ENCODE measurements at regions not wholly inside any gene's neighbourhood (a gene's known extent, or its start where the extent isn't known, plus 50 kb on each side); places are given as distances from the start of the nearest gene placed in this dataset.

GRCh38 chr4:110751183-110751582 is 128.3 kb upstream of the PITX2 start:
- H2BK20ac ChIP-seq (ENCODE audit: low read depth, low read length): no peak overlapping the region
- no peak overlapping the region for H3K56ac ChIP-seq (ENCODE audit: extremely low read depth, insufficient read depth, low read length)
- no peak overlapping the region for H3K4me3 ChIP-seq (ENCODE audit: insufficient read depth, low read depth, low read length)
- H2AK9ac ChIP-seq (replicated peaks; ENCODE audit: low read depth, low read length, poor library complexity): no peak overlapping the region
- no CpG with 5 or more reads among the region's 3 CpGs for WGBS, 2 experiments (ENCODE audit: extremely low coverage in 2 of 2, insufficient read length in 1 of 2)
- TF ChIP-seq FOS (IDR thresholded peaks at IDR 0.05; ENCODE audit: low read depth, low read length): no peak
- no peak for TF ChIP-seq MAFK (IDR thresholded peaks at IDR 0.05; ENCODE audit: low read depth, low read length)
- TF ChIP-seq POLR2A (IDR thresholded peaks at IDR 0.05; ENCODE audit: low read depth, low read length): no peak
- no peak for TF ChIP-seq CEBPB (IDR thresholded peaks at IDR 0.05; ENCODE audit: low read depth, low read length)
- no peak for TF ChIP-seq RCOR1 (IDR thresholded peaks at IDR 0.05; ENCODE audit: insufficient replicate concordance, low read length)
- no peak for TF ChIP-seq CTCF (conservative IDR thresholded peaks at IDR 0.05; ENCODE audit: low read depth, low read length)
- no peak for TF ChIP-seq BHLHE40 (IDR thresholded peaks at IDR 0.05; ENCODE audit: low read depth, low read length)
- TF ChIP-seq CHD1 (IDR thresholded peaks at IDR 0.05; ENCODE audit: low read depth, low read length): no peak
- no peaks in the 10 kb centered on the region for H3K27me3 ChIP-seq (ENCODE audit: control insufficient read depth, insufficient read depth, low read length)
- no peak overlapping the region for H3K27ac ChIP-seq (ENCODE audit: insufficient read depth, low read length)
- H4K8ac ChIP-seq (ENCODE audit: low read depth in 2 of 2, low read length in 2 of 2): no peak overlapping the region
- no peaks in the 10 kb centered on the region for H3K4me1 ChIP-seq (ENCODE audit: control insufficient read depth, insufficient read depth, low read length)
- no peak overlapping the region for H2AK5ac ChIP-seq (ENCODE audit: low read depth, low read length)
- no peak overlapping the region for H2AFZ ChIP-seq (replicated peaks; ENCODE audit: low read length, poor library complexity)
- H2BK5ac ChIP-seq (ENCODE audit: low read depth, low read length, poor library complexity, severe bottlenecking): no peak overlapping the region
- in situ Hi-C loops (cut with MboI; ENCODE audit: low sequenced_read_pairs) (no loop called here), dilution Hi-C loops (cut with HindIII; ENCODE audit: low sequenced_read_pairs, unreplicated experiment) (no loop called here), intact Hi-C loops (cut with micrococcal nuclease) (no loop called here)
- no peak overlapping the region for H3K18ac ChIP-seq (ENCODE audit: low read depth, low read length)
- H3K14ac ChIP-seq (replicated peaks; ENCODE audit: low read depth, low read length): no peak overlapping the region
- H3K9me1 ChIP-seq (ENCODE audit: insufficient read depth, low read length): no peaks in the 10 kb centered on the region
- DNase-seq: no peak
- no peak overlapping the region for H3K4ac ChIP-seq (ENCODE audit: low read depth, low read length)
- no peaks in the 10 kb centered on the region for H4K20me1 ChIP-seq (ENCODE audit: insufficient read depth, low read length)
- no peaks in the 10 kb centered on the region for H3K9me3 ChIP-seq (ENCODE audit: control insufficient read depth, insufficient read depth, low read length)
- POLR2A ChIA-PET (ENCODE audit: unreplicated experiment): no interaction called here
- CTCF ChIA-PET: no interaction called here
- no peak overlapping the region for H3K23ac ChIP-seq (ENCODE audit: low read depth, low read length)
- no peak overlapping the region for H2BK120ac ChIP-seq (ENCODE audit: low read depth, low read length)
- no peak overlapping the region for H3K9ac ChIP-seq (ENCODE audit: low read depth, low read length)
- H3K36me3 ChIP-seq (ENCODE audit: control insufficient read depth, insufficient read depth, low read length): no peaks in the 10 kb centered on the region
- no peak overlapping the region for H4K91ac ChIP-seq (ENCODE audit: insufficient read depth, low read depth, low read length)
- no peak overlapping the region for H3K4me2 ChIP-seq (ENCODE audit: low read depth, low read length)
- no peak overlapping the region for H4K5ac ChIP-seq (ENCODE audit: low read depth, low read length)
- BruUV-seq (replicated peaks): no TSS peak
- H3K79me1 ChIP-seq (ENCODE audit: low read depth in 1 of 2, low read length in 2 of 2): no peaks in the 10 kb centered on the region
- ATAC-seq (ENCODE audit: low read depth): no peak
- H2BK15ac ChIP-seq (ENCODE audit: low read depth, low read length): no peak overlapping the region

Data from IMR-90 (cell line).